Mononuclear cell (primary cell): ENCODE measurements at regions not wholly inside any gene's neighbourhood (a gene's known extent, or its start where the extent isn't known, plus 50 kb on each side); places are given as distances from the start of the nearest gene placed in this dataset.

ENCODE experiments used
- H3K27me3 ChIP-seq: 2 replicates; pipeline ENCODE4 v1.6.0; 2011; ENCODE audit warnings: low read length, control low read depth; ENCODE audit not compliant: insufficient read depth
- H3K4me1 ChIP-seq: 2 replicates; pipeline ENCODE4 v1.5.1; 2011; ENCODE audit warnings: mild to moderate bottlenecking, low read length, control low read depth; ENCODE audit not compliant: insufficient read depth
- H3K4me3 ChIP-seq: 2 replicates; pipeline ENCODE4 v1.5.1; 2011; ENCODE audit warnings: mild to moderate bottlenecking, low read length, moderate library complexity
- H3K9me3 ChIP-seq: 2 replicates; pipeline ENCODE4 v1.5.1; 2011; ENCODE audit warnings: low read depth, mild to moderate bottlenecking, control low read depth, low read length

DNA sequence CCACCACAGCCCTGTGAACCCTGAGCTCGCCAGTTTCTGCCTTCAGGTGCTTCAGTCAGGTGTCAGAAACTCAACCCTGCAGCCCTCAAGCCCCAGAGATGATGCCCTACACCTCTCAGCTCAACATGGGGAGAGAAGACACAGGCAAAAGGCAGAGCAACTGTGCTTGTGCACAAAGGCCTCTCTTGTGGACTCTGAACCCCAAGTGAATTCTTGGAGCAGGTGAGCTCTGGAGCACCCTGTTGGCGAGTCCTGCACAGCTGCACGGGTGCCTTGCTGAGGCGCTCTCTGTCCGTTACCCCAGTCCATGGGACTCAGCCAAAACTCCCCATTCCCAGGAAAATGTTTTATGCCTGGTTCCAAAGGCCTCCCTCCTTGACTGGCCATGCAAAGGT lies 197.0 kb downstream of the KLF13 start:
- Histone ChIP-seq H3K4me1 (no peaks in the 10 kb centered on the region), H3K9me3 (no peaks in the 10 kb centered on the region), H3K4me3 (no peak overlapping the region), H3K27me3 (no peaks in the 10 kb centered on the region)

DNA sequence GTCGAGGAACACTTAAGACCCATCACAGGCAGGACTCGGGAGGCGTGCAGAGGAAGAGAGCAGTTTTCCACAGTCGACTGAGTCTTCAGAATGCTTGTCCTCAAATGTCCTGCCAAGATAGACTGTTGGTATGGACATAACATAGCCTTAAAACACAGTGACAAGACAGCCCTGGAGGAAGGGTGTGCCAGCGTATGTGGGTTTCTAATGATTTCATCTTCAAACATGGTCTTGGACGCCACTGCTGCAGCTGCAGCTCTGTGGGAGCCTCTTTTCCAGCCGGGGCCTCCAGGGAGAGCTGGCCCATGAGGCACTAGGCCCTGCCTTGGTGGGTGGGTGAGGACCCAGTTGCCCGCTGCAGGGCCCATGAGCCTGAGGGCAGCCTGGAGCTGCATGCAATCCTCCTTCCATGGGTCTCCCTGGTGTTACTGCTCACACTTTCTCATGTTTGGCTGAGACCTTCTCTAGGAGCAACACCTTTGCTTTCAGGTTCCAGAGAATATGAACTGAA lies 198.6 kb downstream of the KLF13 start:
- Histone ChIP-seq H3K9me3 (no peaks in the 10 kb centered on the region), H3K27me3 (no peaks in the 10 kb centered on the region), H3K4me3 (no peak overlapping the region), H3K4me1 (no peaks in the 10 kb centered on the region)

DNA sequence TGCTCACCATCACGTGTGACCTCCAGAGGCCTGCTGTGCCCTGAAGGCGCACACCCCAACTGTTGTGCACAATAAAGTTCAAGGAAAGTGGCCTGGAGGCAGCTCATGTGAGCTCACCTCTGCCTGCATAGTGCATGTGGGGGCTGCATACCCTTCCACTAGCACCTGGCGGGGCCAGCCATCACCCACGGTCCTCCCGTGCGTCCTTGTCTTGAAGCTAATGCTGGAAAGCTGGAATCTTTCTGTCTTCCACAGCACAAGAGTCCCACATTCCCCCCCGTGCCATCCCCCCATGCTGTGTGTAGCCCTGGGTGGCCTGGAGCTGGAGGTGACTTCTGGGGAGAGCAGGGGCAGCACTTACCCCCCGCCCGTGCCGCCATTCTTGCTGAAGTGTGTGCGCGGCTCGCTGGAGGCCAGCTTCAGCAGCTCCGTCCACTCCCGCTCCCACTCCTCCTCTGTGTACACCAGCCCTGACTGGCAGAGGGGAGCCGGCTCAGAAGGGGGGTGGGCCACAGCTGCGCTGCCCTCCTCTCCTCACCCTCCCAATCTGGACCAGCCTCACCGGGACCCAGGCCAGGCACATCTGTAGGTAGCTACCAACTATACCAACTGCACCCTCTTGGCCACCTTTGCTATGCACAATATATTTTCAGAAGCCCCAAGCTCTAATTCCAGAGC lies 199.5 kb downstream of the KLF13 start:
- no peaks in the 10 kb centered on the region for H3K27me3 ChIP-seq
- H3K9me3 ChIP-seq: no peaks in the 10 kb centered on the region
- H3K4me3 ChIP-seq: no peak overlapping the region
- no peaks in the 10 kb centered on the region for H3K4me1 ChIP-seq

DNA sequence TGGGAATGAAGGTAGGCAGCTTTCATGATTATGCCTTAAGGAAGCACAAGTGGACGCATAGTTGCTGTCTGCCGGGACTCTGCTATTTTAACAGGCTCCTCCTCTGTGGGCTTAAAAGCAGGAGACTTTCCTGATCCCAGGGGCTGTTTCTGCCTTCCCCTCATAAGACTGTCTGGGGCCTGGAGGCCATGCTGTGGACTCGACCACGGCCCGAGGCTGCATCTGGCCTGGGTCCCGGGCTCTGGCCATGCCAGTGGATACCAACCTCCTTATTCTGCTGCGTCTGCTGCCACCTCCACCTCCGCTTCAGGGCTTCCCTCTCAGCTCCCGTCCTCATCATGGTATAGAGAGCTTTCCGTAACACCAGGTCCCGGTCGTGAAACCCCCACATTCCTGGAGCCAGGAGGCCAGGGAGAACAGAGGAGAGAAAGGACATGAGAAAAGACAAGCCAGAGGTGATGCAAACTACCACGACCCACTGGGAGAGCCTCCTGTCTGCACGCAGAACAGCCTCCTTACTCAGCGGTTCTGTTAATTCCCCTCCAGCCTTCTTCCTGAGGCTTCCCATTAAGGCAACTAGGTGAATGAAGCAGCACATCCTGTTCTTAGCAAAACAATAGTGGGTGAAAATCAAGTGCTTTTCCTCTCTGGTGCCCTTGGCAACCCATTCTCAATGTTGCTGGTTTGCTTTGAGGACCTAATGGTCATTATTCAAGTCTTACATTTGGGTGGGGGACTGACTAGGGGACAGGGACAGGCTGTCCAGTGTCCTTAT lies 200.5 kb downstream of the KLF13 start:
- H3K27me3 ChIP-seq: no peaks in the 10 kb centered on the region
- no peak overlapping the region for H3K4me3 ChIP-seq
- H3K9me3 ChIP-seq: no peaks in the 10 kb centered on the region
- no peaks in the 10 kb centered on the region for H3K4me1 ChIP-seq

DNA sequence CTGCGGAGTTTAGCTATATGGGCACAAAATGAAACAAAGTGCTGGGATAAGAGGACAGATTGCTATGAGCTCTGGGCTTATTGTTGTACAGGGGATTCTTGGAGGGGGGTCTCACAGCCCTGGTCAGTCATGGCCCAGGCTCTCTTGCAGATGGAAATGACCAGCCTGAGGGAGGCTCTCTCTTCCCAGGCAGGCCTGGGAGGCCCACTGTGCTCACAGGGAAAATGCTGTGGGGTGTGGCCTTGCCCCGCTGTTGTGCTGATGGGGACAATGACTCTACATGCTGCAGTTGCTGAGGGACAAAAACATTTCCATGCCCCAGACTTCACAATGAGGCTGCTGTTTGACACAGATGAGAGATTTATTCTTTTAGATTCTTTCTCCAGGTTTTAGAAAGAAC lies 202.2 kb downstream of the KLF13 start:
- Histone ChIP-seq H3K4me1 (no peaks in the 10 kb centered on the region), H3K9me3 (no peaks in the 10 kb centered on the region), H3K27me3 (no peaks in the 10 kb centered on the region), H3K4me3 (no peak overlapping the region)

DNA sequence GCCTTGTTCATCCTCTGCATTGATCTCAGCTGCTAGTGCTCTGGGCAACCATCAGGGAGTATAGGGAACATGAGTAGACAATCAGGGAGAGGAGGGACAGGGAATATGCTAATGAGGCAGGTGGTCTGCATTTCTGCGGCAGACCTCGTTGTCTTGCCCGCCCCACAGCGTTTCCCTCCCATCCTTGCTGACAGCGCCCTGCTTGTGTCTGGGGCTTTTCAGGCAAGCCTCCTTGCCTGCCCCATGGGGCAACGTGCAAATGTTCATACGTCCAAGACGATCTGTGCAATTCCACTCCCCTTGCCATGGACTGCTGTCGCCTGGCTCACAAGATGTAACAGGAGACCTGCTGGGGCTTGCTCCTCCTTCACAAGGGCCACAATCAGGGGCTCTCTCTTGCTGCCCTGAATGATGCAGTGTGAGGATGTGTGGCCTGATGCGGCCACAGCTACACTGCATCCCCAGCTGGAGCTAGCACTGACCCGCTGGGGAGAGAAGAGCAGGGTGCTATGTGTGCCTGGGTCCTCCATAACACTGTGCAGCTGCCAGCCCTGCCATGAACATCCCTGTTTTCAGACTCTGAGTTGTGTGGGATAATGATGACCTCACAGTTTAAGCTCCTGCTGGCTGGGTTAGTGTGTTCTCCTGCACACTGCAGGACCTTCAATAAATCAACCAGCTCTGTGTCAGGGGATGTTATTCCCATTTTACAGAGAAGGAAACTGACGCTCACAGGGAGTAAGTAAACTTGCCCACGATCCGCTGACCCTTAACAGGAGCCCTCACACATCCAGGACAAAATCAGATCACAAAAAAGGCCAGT lies 211.3 kb downstream of the KLF13 start:
- no peaks in the 10 kb centered on the region for H3K9me3 ChIP-seq
- H3K4me1 ChIP-seq: no peaks in the 10 kb centered on the region
- H3K27me3 ChIP-seq: peaks cover 25% of the 10 kb centered on the region
- H3K4me3 ChIP-seq: no peak overlapping the region

DNA sequence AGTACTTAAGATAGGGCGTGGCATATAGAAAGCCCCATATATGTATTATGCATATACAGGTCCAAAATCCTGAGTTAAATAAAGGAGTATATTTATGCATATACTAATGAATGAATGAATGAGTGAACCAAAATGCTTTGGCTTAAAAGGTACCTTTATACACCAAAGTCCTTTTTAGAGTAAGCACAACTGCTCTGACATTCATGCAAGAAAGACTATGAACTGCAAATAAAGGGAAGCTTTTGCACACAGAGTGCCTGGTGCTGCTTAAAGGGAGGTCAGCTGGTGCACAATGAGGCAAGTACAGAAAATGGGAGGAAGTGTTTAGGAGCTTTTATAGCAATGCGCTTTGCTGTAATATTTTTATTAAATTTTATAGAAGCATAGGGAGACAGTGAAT lies 214.0 kb downstream of the KLF13 start:
- Histone ChIP-seq H3K27me3 (peaks cover 30% of the 10 kb centered on the region), H3K9me3 (no peaks in the 10 kb centered on the region), H3K4me1 (no peaks in the 10 kb centered on the region), H3K4me3 (no peak overlapping the region)

DNA sequence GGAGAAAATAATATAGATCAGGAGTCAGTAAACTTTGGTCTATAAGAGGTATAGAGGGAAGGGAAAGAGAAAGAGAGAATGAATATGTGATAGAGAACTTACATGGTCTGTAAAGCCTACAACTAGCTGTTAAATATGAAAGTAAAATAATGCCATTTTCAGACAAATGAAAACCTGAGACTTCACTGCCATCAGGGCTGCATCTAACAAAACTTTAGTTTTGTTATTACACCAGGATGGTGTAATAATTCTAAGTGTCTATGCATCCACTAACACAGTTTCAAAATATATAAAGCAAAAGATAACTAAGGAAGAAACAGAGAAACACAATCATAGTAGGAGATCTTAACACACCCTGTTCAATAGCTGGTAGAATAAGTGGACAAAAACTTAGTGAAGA lies 217.7 kb downstream of the KLF13 start:
- H3K4me1 ChIP-seq: no peaks in the 10 kb centered on the region

DNA sequence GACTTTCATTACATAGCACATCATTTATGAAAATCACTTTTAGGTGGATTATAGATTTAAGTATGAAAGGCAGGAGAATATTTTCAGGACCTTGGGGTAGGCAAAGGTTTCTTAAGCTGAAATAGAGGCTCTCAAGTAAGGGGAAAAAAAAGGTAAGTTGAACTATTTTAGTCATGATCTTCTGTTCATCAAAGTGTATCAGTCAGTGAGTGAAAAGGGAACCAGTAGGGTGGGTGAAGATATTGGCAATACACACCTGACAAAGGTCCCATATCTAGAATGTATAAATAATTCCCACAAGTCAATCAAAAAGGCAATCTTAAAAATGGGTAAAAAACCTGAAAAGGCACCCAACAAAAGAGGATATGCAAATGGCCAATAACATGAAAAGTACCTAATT lies 218.6 kb downstream of the KLF13 start:
- H3K4me3 ChIP-seq: no peak overlapping the region
- peaks cover 22% of the 10 kb centered on the region for H3K27me3 ChIP-seq
- H3K9me3 ChIP-seq: no peaks in the 10 kb centered on the region
- H3K4me1 ChIP-seq: no peaks in the 10 kb centered on the region

More for the DNA sequence above, 217.7 kb downstream of the KLF13 start:
- Histone ChIP-seq H3K9me3 (no peaks in the 10 kb centered on the region), H3K4me3 (no peak overlapping the region), H3K27me3 (peaks cover 27% of the 10 kb centered on the region)

DNA sequence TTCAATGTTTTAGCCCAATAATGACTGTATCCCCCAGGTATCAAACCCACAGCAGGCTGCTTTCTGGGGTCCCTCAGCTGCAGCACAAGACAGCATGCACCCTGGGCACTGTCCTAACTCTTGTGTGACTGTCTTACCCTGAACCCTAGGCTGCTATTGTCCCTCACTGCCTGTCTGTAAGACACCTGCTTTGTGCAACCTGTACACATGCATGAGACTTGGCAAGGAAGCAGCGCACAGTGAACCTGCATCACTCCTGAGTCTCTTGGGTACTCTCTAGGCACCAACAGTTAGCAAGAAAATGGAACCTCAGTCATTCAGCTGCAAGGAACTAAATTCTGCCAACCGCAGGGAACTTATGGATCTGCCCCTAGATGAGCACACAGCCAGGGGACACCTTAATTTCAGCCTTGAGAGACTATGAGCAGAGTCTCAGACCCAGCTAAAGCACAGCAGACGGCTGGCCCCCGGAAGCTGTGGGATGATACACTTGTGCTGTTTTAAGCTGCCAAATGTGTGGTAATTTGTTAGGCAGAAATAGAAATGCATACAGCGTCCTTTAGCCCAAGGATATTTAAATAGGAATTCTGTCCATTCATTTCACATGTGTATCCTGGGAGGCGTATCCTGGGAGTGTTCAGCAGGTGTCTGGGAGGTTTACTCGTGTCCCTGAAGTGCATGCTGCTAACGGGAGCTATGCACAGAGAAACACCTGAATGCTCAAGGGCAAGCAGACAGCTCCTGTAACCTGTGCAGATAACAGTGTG lies 223.8 kb downstream of the KLF13 start:
- Histone ChIP-seq H3K4me3 (no peak overlapping the region), H3K4me1 (no peaks in the 10 kb centered on the region)

DNA sequence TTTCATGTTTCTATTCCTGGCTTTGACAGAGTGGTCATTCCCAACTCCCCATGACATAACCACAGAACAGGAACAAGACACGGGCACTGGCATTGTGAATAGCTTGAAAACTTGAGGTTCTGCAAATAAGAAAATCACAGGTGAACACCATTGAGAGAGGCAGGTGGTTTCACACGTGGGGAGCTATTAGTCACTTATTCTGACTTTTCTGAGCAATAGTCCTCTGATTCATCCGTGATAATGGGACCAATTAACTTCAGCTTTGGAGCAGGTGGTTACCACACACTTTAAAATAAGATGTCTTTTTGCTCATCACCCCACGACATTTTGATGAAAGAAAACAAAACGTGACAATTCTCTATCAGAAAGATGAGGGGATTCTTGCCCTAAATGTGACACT lies 224.7 kb downstream of the KLF13 start:
- no peaks in the 10 kb centered on the region for H3K9me3 ChIP-seq
- no peak overlapping the region for H3K4me3 ChIP-seq
- no peaks in the 10 kb centered on the region for H3K4me1 ChIP-seq
- H3K27me3 ChIP-seq: no peaks in the 10 kb centered on the region

More for the DNA sequence above, 223.8 kb downstream of the KLF13 start:
- Histone ChIP-seq H3K9me3 (no peaks in the 10 kb centered on the region), H3K27me3 (no peaks in the 10 kb centered on the region)

DNA sequence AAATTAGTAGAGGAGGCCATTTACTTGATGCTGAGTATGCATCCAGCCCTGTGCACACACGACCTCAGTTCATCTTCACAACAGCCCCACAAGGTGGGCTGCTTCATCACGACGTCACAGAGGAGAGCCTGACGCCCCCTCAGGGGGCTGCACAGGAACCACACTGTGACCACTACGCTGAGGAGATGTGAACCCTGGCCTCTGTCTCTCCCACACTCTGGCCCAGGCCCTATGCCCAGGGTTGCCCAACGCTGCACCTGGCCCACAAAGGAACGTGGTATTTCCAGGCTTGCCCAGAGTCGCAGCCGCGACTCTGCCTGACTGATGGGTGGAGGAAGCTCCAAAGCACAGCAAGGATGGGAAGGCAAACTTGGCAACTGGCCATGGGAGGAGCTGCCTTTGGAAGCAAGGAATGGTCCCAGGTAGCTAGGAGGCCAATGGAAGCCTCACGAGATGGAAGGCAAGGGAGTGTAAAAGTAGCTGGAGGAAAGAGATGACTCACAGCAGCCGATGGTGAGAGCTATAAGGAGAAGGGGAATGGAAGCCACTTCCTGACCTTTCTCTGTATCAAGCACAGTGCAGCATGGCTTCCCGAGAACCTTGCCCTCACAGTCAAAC lies 226.0 kb downstream of the KLF13 start:
- no peaks in the 10 kb centered on the region for H3K9me3 ChIP-seq
- H3K4me3 ChIP-seq: no peak overlapping the region
- no peaks in the 10 kb centered on the region for H3K27me3 ChIP-seq
- no peaks in the 10 kb centered on the region for H3K4me1 ChIP-seq

DNA sequence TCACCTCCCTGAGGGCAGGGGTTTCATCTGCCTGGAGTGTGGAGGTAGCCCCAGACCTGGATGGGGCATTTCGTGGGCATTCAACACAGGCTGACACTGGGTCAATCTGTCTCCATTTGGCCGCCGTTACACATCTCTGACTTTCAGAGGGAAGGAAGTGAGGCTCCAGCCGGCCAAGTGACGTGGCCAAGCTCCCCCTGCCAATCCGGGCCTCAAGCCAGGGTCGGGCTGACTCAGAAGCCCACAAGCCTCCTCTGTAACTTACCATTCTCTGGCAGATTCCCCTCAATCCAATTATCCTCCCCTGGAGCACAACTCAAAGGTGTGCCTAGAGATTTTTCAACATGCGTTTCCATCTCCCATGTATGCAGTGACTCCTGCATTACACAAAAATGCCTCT lies 227.6 kb downstream of the KLF13 start:
- no peak overlapping the region for H3K4me3 ChIP-seq
- H3K27me3 ChIP-seq: no peaks in the 10 kb centered on the region
- no peaks in the 10 kb centered on the region for H3K9me3 ChIP-seq
- H3K4me1 ChIP-seq: no peaks in the 10 kb centered on the region

DNA sequence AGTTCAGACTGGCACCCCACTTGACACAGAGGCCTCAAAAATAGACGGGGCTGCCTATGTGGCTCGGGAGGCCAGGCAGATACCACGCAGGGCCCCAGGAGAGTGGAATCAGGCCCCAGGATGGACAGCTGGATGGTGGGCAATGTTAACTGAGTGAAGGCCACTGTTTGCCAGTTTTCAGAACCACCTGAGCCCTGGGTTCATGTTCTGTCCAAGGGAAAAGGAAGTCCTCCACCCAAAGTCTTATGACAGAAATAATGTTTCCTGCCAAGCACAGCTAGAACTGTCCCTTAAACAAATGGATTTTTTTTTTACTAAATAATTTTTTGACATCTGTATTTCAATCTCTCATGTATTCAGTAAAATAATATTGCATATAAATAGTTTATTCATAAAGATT lies 228.4 kb downstream of the KLF13 start:
- Histone ChIP-seq H3K4me1 (no peaks in the 10 kb centered on the region), H3K4me3 (no peak overlapping the region), H3K27me3 (no peaks in the 10 kb centered on the region), H3K9me3 (no peaks in the 10 kb centered on the region)
